ENCODE measurements at regions not wholly inside any gene's neighbourhood (a gene's known extent, or its start where the extent isn't known, plus 50 kb on each side); places are given as distances from the start of the nearest gene placed in this dataset.
"Not testable (repeated sequence)": the region's sequence is repeated elsewhere in the genome, so short reads cannot be mapped to it uniquely, and the experiment has no call there.

DNA sequence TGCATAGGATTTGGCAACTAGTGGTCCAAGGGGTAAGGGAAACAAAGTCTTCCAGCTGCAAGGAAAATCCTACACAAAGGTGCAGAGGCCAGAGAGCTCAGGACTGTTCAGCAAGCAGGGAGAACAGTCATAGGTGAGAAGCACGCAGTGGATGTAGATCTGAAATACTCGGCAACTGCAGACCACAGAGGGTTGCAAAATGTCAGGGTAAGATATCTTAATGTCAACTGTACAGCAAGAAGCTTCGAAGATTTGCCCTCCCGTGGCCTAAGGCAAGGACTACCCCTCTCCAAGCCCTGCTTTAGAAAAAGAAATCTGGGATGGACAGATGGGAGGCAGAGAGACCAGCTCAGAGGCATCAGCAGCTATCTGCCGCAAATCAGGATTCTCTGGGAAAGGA, 153.4 kb upstream of the IRF2BP2 start:
- no peak overlapping the region for H3K27ac Mint-ChIP-seq
- no peaks in the 10 kb centered on the region for H3K27me3 Mint-ChIP-seq
- intact Hi-C loops (cut with DNase I, micrococcal nuclease): loop anchor here in 1 of 2 experiments (10.0 kb wide), 1 partner anchor 251 kb away; no protein-coding TSS in a partner anchor
- peaks cover 42% of the 10 kb centered on the region for H3K4me1 ChIP-seq (ENCODE audit: insufficient read depth, low read length)
- TF ChIP-seq, protein P1, sequence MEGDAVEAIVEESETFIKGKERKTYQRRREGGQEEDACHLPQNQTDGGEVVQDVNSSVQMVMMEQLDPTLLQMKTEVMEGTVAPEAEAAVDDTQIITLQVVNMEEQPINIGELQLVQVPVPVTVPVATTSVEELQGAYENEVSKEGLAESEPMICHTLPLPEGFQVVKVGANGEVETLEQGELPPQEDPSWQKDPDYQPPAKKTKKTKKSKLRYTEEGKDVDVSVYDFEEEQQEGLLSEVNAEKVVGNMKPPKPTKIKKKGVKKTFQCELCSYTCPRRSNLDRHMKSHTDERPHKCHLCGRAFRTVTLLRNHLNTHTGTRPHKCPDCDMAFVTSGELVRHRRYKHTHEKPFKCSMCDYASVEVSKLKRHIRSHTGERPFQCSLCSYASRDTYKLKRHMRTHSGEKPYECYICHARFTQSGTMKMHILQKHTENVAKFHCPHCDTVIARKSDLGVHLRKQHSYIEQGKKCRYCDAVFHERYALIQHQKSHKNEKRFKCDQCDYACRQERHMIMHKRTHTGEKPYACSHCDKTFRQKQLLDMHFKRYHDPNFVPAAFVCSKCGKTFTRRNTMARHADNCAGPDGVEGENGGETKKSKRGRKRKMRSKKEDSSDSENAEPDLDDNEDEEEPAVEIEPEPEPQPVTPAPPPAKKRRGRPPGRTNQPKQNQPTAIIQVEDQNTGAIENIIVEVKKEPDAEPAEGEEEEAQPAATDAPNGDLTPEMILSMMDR (IDR thresholded peaks at IDR 0.05): no peak
- DNase-seq (no peak), ATAC-seq (ENCODE audit: poor library complexity) (no peak)
- H3K4me3 ChIP-seq (ENCODE audit: low read length): no peak overlapping the region
- no peaks in the 10 kb centered on the region for H3K9me3 Mint-ChIP-seq
- H3K36me3 Mint-ChIP-seq (ENCODE audit: low read depth): no peaks in the 10 kb centered on the region
- H3K36me3 ChIP-seq (ENCODE audit: insufficient read depth, low read length): no peaks in the 10 kb centered on the region
- no peaks in the 10 kb centered on the region for H3K9me3 ChIP-seq (ENCODE audit: control insufficient read depth in 1 of 2, insufficient read depth in 1 of 2, low read length in 2 of 2)
- H3K4me1 Mint-ChIP-seq (ENCODE audit: low read depth): peaks cover 63% of the 10 kb centered on the region
- POLR2A ChIA-PET: no interaction called here
- no peak overlapping the region for H3K4me3 Mint-ChIP-seq
- H3K27ac ChIP-seq (ENCODE audit: low read depth in 1 of 2, low read length in 2 of 2): no peak overlapping the region
- CTCF ChIA-PET: interaction anchor here (0.7 kb wide), 1 partner anchor 39 kb away, joined by 3 read pairs; no protein-coding TSS in a partner anchor
- H3K27me3 ChIP-seq (ENCODE audit: control insufficient read depth in 1 of 2, insufficient read depth in 2 of 2, low read length in 2 of 2): no peaks in the 10 kb centered on the region

DNA sequence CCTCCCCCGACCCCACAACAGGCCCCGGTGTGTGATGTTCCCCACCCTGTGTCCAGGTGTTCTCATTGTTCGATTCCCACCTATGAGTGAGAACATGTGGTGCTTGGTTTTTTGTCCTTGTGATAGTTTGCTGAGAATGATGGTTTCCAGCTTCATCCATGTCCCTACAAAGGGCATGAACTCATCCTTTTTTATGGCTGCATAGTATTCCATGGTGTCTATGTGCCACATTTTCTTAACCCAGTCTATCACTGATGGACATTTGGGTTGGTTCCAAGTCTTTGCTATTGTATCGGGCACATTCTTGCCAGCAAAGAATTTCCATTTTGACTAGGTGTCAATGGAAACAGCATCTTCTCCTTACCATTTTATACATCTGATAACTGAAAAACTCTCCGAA, 152.1 kb upstream of the IRF2BP2 start:
- DNase-seq; H3K27me3 ChIP-seq (ENCODE audit: control insufficient read depth in 1 of 2, insufficient read depth in 2 of 2, low read length in 2 of 2); H3K27me3 Mint-ChIP-seq; H3K36me3 ChIP-seq (ENCODE audit: insufficient read depth, low read length); H3K4me3 Mint-ChIP-seq; H3K36me3 Mint-ChIP-seq (ENCODE audit: low read depth); ATAC-seq (ENCODE audit: poor library complexity); H3K9me3 Mint-ChIP-seq; H3K27ac ChIP-seq (ENCODE audit: low read depth in 1 of 2, low read length in 2 of 2); CTCF ChIA-PET; H3K4me3 ChIP-seq (ENCODE audit: low read length); POLR2A ChIA-PET; H3K9me3 ChIP-seq (ENCODE audit: control insufficient read depth in 1 of 2, insufficient read depth in 1 of 2, low read length in 2 of 2); H3K27ac Mint-ChIP-seq: not testable (repeated sequence)
- peaks cover 34% of the 10 kb centered on the region for H3K4me1 ChIP-seq (ENCODE audit: insufficient read depth, low read length)
- intact Hi-C loops (cut with DNase I, micrococcal nuclease): loop anchor here in 1 of 2 experiments (10.0 kb wide), 1 partner anchor 253 kb away; no protein-coding TSS in a partner anchor
- H3K4me1 Mint-ChIP-seq (ENCODE audit: low read depth): peaks cover 59% of the 10 kb centered on the region

DNA sequence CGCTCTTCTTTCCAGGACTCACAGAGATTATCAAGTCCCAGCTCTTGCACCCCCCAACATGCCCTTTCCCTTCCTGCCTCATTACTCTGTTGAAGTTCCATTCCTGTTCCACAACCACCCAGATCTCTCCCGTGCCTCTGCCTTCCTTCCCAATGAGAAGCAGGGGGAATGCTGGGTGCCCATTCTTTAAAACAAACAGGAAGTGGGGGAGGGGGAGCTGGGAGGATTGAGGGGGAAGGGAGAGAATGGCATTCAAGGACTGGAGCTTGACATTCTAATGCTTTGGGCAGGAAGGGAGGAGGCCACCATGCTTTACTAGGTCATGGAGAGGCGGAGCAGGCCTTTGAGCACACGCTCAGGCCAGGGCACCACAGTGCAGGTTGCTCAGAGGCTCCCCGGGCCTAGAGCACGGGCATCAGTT, 150.3 kb upstream of the IRF2BP2 start:
- ChIA-PET CTCF (no interaction called here), POLR2A (interaction anchor here (0.9 to 3.0 kb wide), 3 partner anchors 9 to 148 kb away, joined by 3 to 21 read pairs (median 3); no protein-coding TSS in a partner anchor)
- no peaks in the 10 kb centered on the region for H3K9me3 ChIP-seq (ENCODE audit: control insufficient read depth in 1 of 2, insufficient read depth in 1 of 2, low read length in 2 of 2)
- H3K27ac ChIP-seq (ENCODE audit: low read depth in 1 of 2, low read length in 2 of 2): no peak overlapping the region
- peaks cover 37% of the 10 kb centered on the region for H3K4me1 ChIP-seq (ENCODE audit: insufficient read depth, low read length)
- Mint-ChIP-seq H3K27ac (peak overlapping the region; percentile 61), H3K36me3 (ENCODE audit: low read depth) (no peaks in the 10 kb centered on the region), H3K4me1 (ENCODE audit: low read depth) (peaks cover 66% of the 10 kb centered on the region), H3K9me3 (no peaks in the 10 kb centered on the region), H3K4me3 (no peak overlapping the region), H3K27me3 (no peaks in the 10 kb centered on the region)
- DNase-seq (no peak), ATAC-seq (ENCODE audit: poor library complexity) (no peak)
- TF ChIP-seq, protein P1 (IDR thresholded peaks at IDR 0.05): no peak
- H3K27me3 ChIP-seq (ENCODE audit: control insufficient read depth in 1 of 2, insufficient read depth in 2 of 2, low read length in 2 of 2): no peaks in the 10 kb centered on the region
- no peaks in the 10 kb centered on the region for H3K36me3 ChIP-seq (ENCODE audit: insufficient read depth, low read length)
- H3K4me3 ChIP-seq (ENCODE audit: low read length): no peak overlapping the region
- intact Hi-C loops (cut with DNase I, micrococcal nuclease): loop anchor here in 1 of 2 experiments (10.0 kb wide), 1 partner anchor 254 kb away; no protein-coding TSS in a partner anchor

DNA sequence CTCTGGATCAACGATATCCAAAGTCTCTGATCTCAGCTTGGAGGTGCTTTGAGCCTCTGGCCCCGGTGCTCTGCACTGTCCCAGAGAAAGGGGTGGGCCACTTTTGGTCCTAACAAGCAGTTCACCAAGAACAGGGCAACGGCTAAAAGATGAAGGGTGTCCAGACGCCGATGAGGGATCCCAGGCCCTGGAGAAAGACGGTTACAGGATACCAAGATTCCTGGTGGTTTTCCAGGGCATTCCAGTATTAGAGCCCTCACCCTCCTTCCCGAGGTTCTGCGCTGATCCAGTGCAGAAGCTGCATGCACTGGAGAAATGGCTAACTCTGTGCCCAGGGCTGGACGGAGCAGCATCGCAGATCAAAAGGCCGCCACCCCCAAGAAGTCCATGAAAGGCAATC, 149.9 kb upstream of the IRF2BP2 start:
- intact Hi-C loops (cut with DNase I, micrococcal nuclease): loop anchor here in 1 of 2 experiments (1.0 to 10.0 kb wide), 4 partner anchors 12 to 255 kb away; no protein-coding TSS in a partner anchor
- CTCF ChIA-PET: no interaction called here
- H3K4me1 ChIP-seq (ENCODE audit: insufficient read depth, low read length): peaks cover 37% of the 10 kb centered on the region

More for the DNA sequence above, 149.9 kb upstream of the IRF2BP2 start:
- Mint-ChIP-seq H3K27ac (peak overlapping the region; percentile 61), H3K4me3 (no peak overlapping the region), H3K36me3 (ENCODE audit: low read depth) (no peaks in the 10 kb centered on the region), H3K27me3 (no peaks in the 10 kb centered on the region), H3K4me1 (ENCODE audit: low read depth) (peaks cover 66% of the 10 kb centered on the region), H3K9me3 (no peaks in the 10 kb centered on the region)
- no peak for DNase-seq
- ATAC-seq (ENCODE audit: poor library complexity): no peak
- Histone ChIP-seq H3K36me3 (ENCODE audit: insufficient read depth, low read length) (no peaks in the 10 kb centered on the region), H3K9me3 (ENCODE audit: control insufficient read depth in 1 of 2, insufficient read depth in 1 of 2, low read length in 2 of 2) (no peaks in the 10 kb centered on the region), H3K4me3 (ENCODE audit: low read length) (no peak overlapping the region), H3K27me3 (ENCODE audit: control insufficient read depth in 1 of 2, insufficient read depth in 2 of 2, low read length in 2 of 2) (no peaks in the 10 kb centered on the region), H3K27ac (ENCODE audit: low read depth in 1 of 2, low read length in 2 of 2) (no peak overlapping the region)
- POLR2A ChIA-PET: interaction anchor here (0.9 to 3.0 kb wide), 4 partner anchors 9 to 148 kb away, joined by 3 to 21 read pairs (median 6); no protein-coding TSS in a partner anchor
- TF ChIP-seq, protein P1 (IDR thresholded peaks at IDR 0.05): no peak
